ENCODE measurements at regions not wholly inside any gene's neighbourhood (a gene's known extent, or its start where the extent isn't known, plus 50 kb on each side); places are given as distances from the start of the nearest gene placed in this dataset.

GRCh38 chr6:167667204-167668018 lies 159.3 kb upstream of the AFDN start:
- ATAC-seq (ENCODE audit: low read depth), result no peak
- no peak overlapping the region for H3K23ac ChIP-seq (ENCODE audit: low read depth, low read length)
- no peak overlapping the region for H3K14ac ChIP-seq (replicated peaks; ENCODE audit: low read depth, low read length)
- no peak for TF ChIP-seq CEBPB (IDR thresholded peaks at IDR 0.05; ENCODE audit: low read depth, low read length)
- no peak for TF ChIP-seq RFX5 (IDR thresholded peaks at IDR 0.05; ENCODE audit: low read depth, low read length)
- TF ChIP-seq MAFK (IDR thresholded peaks at IDR 0.05; ENCODE audit: low read depth, low read length), result no peak
- no peak for TF ChIP-seq SMC3 (IDR thresholded peaks at IDR 0.05; ENCODE audit: low read depth, low read length)
- TF ChIP-seq BHLHE40 (IDR thresholded peaks at IDR 0.05; ENCODE audit: low read depth, low read length), result no peak
- no peak for TF ChIP-seq USF2 (IDR thresholded peaks at IDR 0.05; ENCODE audit: low read depth, low read length)
- TF ChIP-seq POLR2A (IDR thresholded peaks at IDR 0.05; ENCODE audit: low read depth, low read length), result no peak
- TF ChIP-seq NFE2L2 (IDR thresholded peaks at IDR 0.05; ENCODE audit: low read depth, low read length), result no peak
- no peak for TF ChIP-seq RCOR1 (IDR thresholded peaks at IDR 0.05; ENCODE audit: insufficient replicate concordance, low read length)
- TF ChIP-seq MAZ (IDR thresholded peaks at IDR 0.05; ENCODE audit: borderline replicate concordance, low read depth, low read length), result no peak
- TF ChIP-seq MXI1 (IDR thresholded peaks at IDR 0.05; ENCODE audit: borderline replicate concordance, low read depth, low read length), result no peak
- no peak for TF ChIP-seq RAD21 (IDR thresholded peaks at IDR 0.05; ENCODE audit: low read length)
- TF ChIP-seq, protein P1, sequence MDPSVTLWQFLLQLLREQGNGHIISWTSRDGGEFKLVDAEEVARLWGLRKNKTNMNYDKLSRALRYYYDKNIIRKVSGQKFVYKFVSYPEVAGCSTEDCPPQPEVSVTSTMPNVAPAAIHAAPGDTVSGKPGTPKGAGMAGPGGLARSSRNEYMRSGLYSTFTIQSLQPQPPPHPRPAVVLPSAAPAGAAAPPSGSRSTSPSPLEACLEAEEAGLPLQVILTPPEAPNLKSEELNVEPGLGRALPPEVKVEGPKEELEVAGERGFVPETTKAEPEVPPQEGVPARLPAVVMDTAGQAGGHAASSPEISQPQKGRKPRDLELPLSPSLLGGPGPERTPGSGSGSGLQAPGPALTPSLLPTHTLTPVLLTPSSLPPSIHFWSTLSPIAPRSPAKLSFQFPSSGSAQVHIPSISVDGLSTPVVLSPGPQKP (IDR thresholded peaks at IDR 0.05; ENCODE audit: borderline replicate concordance, low read depth, low read length), result no peak
- no peak for TF ChIP-seq CHD1 (IDR thresholded peaks at IDR 0.05; ENCODE audit: low read depth, low read length)
- TF ChIP-seq FOS (IDR thresholded peaks at IDR 0.05; ENCODE audit: low read depth, low read length), result no peak
- TF ChIP-seq CTCF (conservative IDR thresholded peaks at IDR 0.05; ENCODE audit: low read depth, low read length), result no peak
- no peak overlapping the region for H4K5ac ChIP-seq (ENCODE audit: low read depth, low read length)
- POLR2A ChIA-PET (ENCODE audit: unreplicated experiment), result no interaction called here
- WGBS, 2 experiments (ENCODE audit: extremely low coverage in 2 of 2, insufficient read length in 1 of 2), result 70% methylated on average over 8 of the region's 23 CpGs; no CpG with 5 or more reads in 1 of the 2 experiments
- H3K4me3 ChIP-seq (ENCODE audit: insufficient read depth, low read depth, low read length), result no peak overlapping the region
- no peak overlapping the region for H3K9ac ChIP-seq (ENCODE audit: low read depth, low read length)
- H3K27ac ChIP-seq (ENCODE audit: insufficient read depth, low read length), result no peak overlapping the region
- H3K27me3 ChIP-seq (ENCODE audit: control insufficient read depth, insufficient read depth, low read length), result no peaks in the 10 kb centered on the region
- in situ Hi-C loops (cut with MboI; ENCODE audit: low sequenced_read_pairs) (no loop called here), dilution Hi-C loops (cut with HindIII; ENCODE audit: low sequenced_read_pairs, unreplicated experiment) (no loop called here), intact Hi-C loops (cut with micrococcal nuclease) (no loop called here)
- H2AK5ac ChIP-seq (ENCODE audit: low read depth, low read length), result no peak overlapping the region
- H2BK15ac ChIP-seq (ENCODE audit: low read depth, low read length), result no peak overlapping the region
- H2BK120ac ChIP-seq (ENCODE audit: low read depth, low read length), result no peak overlapping the region
- H3K18ac ChIP-seq (ENCODE audit: low read depth, low read length), result no peak overlapping the region
- no peak overlapping the region for H4K91ac ChIP-seq (ENCODE audit: insufficient read depth, low read depth, low read length)
- no peak overlapping the region for H2AFZ ChIP-seq (replicated peaks; ENCODE audit: low read length, poor library complexity)
- H2BK20ac ChIP-seq (ENCODE audit: low read depth, low read length), result no peak overlapping the region
- CTCF ChIA-PET, result no interaction called here
- no peak overlapping the region for H3K4me2 ChIP-seq (ENCODE audit: low read depth, low read length)
- H3K4me1 ChIP-seq (ENCODE audit: control insufficient read depth, insufficient read depth, low read length), result no peaks in the 10 kb centered on the region
- no peak overlapping the region for H4K8ac ChIP-seq (ENCODE audit: low read depth in 2 of 2, low read length in 2 of 2)
- H2AK9ac ChIP-seq (replicated peaks; ENCODE audit: low read depth, low read length, poor library complexity), result no peak overlapping the region
- no peaks in the 10 kb centered on the region for H3K9me1 ChIP-seq (ENCODE audit: insufficient read depth, low read length)
- no peak overlapping the region for H2BK5ac ChIP-seq (ENCODE audit: low read depth, low read length, poor library complexity, severe bottlenecking)
- no TSS peak for BruUV-seq (replicated peaks)
- no peaks in the 10 kb centered on the region for H4K20me1 ChIP-seq (ENCODE audit: insufficient read depth, low read length)
- no peaks in the 10 kb centered on the region for H3K36me3 ChIP-seq (ENCODE audit: control insufficient read depth, insufficient read depth, low read length)
- H3K79me1 ChIP-seq (ENCODE audit: low read depth in 1 of 2, low read length in 2 of 2), result no peaks in the 10 kb centered on the region
- no peak overlapping the region for H3K4ac ChIP-seq (ENCODE audit: low read depth, low read length)
- H3K9me3 ChIP-seq (ENCODE audit: control insufficient read depth, insufficient read depth, low read length), result peaks cover 76% of the 10 kb centered on the region
- DNase-seq, result no peak
- H3K56ac ChIP-seq (ENCODE audit: extremely low read depth, insufficient read depth, low read length), result no peak overlapping the region

All from IMR-90 (cell line).